ENCODE measurements at regions not wholly inside any gene's neighbourhood (a gene's known extent, or its start where the extent isn't known, plus 50 kb on each side); places are given as distances from the start of the nearest gene placed in this dataset.

DNA sequence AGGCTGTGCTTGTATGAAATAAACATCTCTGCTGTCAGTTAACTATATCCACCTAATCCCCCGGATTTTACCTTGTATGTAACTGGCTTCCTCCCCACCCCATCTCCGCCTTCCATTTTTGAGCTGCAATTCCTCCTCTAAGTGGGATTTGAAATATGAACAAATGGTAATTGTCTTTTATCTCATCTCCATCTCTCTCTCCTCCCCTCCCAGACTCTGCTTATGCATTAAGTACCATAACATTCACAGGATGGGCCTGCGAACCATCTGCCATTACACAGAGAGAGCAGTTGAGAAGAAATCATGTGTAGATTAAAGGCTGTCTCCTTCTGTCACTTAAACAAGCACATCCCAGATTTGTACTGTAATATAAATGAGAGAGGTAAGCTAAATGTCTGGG, 1169.9 kb downstream of the TYW1 start:
- Histone ChIP-seq H3K4me1 (no peaks in the 10 kb centered on the region), H3K4me3 (ENCODE audit: low read depth, low read length) (no peak overlapping the region), H2AFZ (no peak overlapping the region), H3K9me3 (ENCODE audit: control insufficient read depth, low read length) (no peaks in the 10 kb centered on the region), H3K4me2 (ENCODE audit: low read length) (no peak overlapping the region), H3K36me3 (ENCODE audit: control insufficient read depth, insufficient read depth, low read length) (no peaks in the 10 kb centered on the region), H3K27me3 (ENCODE audit: control insufficient read depth, insufficient read depth, low read length) (no peaks in the 10 kb centered on the region), H3K9ac (no peak overlapping the region), H3K27ac (no peak overlapping the region), H3K79me2 (no peaks in the 10 kb centered on the region)
- TF ChIP-seq, protein P1, sequence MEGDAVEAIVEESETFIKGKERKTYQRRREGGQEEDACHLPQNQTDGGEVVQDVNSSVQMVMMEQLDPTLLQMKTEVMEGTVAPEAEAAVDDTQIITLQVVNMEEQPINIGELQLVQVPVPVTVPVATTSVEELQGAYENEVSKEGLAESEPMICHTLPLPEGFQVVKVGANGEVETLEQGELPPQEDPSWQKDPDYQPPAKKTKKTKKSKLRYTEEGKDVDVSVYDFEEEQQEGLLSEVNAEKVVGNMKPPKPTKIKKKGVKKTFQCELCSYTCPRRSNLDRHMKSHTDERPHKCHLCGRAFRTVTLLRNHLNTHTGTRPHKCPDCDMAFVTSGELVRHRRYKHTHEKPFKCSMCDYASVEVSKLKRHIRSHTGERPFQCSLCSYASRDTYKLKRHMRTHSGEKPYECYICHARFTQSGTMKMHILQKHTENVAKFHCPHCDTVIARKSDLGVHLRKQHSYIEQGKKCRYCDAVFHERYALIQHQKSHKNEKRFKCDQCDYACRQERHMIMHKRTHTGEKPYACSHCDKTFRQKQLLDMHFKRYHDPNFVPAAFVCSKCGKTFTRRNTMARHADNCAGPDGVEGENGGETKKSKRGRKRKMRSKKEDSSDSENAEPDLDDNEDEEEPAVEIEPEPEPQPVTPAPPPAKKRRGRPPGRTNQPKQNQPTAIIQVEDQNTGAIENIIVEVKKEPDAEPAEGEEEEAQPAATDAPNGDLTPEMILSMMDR (IDR thresholded peaks at IDR 0.05): no peak

DNA sequence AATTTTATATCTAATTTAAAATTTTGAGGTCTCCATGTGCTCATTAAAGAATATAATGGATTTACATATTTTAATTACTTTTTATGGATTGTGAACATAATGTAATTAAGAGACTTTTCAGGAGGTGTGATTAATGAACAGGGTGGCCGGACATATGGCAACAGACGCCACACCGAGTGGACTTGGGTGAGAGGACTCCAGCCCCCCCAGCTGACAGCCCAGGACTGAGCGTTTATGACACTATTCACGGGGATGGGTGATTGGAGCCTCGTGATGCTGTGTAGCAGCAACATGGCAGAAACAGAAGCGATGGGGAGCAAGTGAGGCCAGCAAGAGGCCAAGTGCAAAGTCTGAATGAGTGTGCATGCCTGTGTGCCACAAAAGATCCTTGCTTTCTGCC, 1176.9 kb downstream of the TYW1 start:
- Histone ChIP-seq H3K9ac (no peak overlapping the region), H3K4me1 (no peaks in the 10 kb centered on the region), H3K27ac (no peak overlapping the region), H3K4me2 (ENCODE audit: low read length) (no peak overlapping the region), H3K27me3 (ENCODE audit: control insufficient read depth, insufficient read depth, low read length) (no peaks in the 10 kb centered on the region), H3K36me3 (ENCODE audit: control insufficient read depth, insufficient read depth, low read length) (no peaks in the 10 kb centered on the region), H2AFZ (no peak overlapping the region), H3K9me3 (ENCODE audit: control insufficient read depth, low read length) (no peaks in the 10 kb centered on the region), H3K79me2 (no peaks in the 10 kb centered on the region), H3K4me3 (ENCODE audit: low read depth, low read length) (no peak overlapping the region)
- TF ChIP-seq, protein P1 (IDR thresholded peaks at IDR 0.05): no peak

DNA sequence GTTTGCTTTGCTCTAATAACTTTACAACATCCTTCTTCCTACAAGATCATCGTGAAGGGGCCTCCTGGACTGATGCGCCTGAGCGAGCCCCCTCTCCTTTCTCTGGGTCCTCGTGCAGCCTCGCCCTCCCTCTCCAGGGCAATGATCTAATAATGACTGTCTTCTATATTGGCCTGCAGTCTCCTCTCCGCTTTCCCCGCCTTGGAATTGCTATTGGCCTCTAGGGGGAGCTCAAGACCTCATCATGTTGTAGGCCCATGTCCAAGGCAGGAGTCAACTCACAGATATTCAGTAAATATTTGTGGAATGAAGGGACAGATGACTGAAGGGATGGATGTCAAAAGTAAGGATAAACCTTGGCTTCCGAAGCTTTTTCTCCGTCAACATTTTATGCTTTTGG, 1180.3 kb downstream of the TYW1 start:
- no peaks in the 10 kb centered on the region for H3K27me3 ChIP-seq (ENCODE audit: control insufficient read depth, insufficient read depth, low read length)
- no peaks in the 10 kb centered on the region for H3K9me3 ChIP-seq (ENCODE audit: control insufficient read depth, low read length)
- no peak overlapping the region for H3K27ac ChIP-seq
- H3K36me3 ChIP-seq (ENCODE audit: control insufficient read depth, insufficient read depth, low read length): no peaks in the 10 kb centered on the region
- no peak overlapping the region for H3K4me2 ChIP-seq (ENCODE audit: low read length)
- no peaks in the 10 kb centered on the region for H3K4me1 ChIP-seq
- no peak overlapping the region for H2AFZ ChIP-seq
- H3K4me3 ChIP-seq (ENCODE audit: low read depth, low read length): no peak overlapping the region
- TF ChIP-seq, protein P1 (IDR thresholded peaks at IDR 0.05): peak; percentile 33
- no peak overlapping the region for H3K9ac ChIP-seq
- H3K79me2 ChIP-seq: no peaks in the 10 kb centered on the region

DNA sequence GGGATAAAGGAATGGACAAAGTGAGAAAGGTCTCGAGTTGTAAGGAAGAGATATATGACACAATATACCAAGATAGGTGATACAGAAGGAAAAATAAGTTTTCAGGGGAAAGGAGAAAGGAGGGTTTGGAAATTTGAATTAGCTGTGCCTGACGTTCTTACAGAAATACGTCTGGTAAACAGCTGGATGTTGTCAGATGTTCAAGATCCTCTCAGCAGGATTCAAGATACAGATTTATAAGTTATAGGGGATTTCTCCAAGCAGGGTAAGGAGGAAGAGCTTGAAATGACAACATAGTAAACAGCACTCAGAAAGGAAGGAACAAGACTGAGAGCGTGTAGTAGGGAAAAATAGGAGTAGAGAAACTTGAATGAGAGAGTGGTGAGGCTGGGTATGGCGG, 1184.1 kb downstream of the TYW1 start:
- TF ChIP-seq, protein P1 (IDR thresholded peaks at IDR 0.05): no peak
- Histone ChIP-seq H3K9me3 (ENCODE audit: control insufficient read depth, low read length) (no peaks in the 10 kb centered on the region), H3K4me2 (ENCODE audit: low read length) (no peak overlapping the region), H3K36me3 (ENCODE audit: control insufficient read depth, insufficient read depth, low read length) (no peaks in the 10 kb centered on the region), H2AFZ (no peak overlapping the region), H3K9ac (no peak overlapping the region), H3K79me2 (no peaks in the 10 kb centered on the region), H3K4me3 (ENCODE audit: low read depth, low read length) (no peak overlapping the region), H3K27ac (no peak overlapping the region), H3K27me3 (ENCODE audit: control insufficient read depth, insufficient read depth, low read length) (no peaks in the 10 kb centered on the region), H3K4me1 (no peaks in the 10 kb centered on the region)

DNA sequence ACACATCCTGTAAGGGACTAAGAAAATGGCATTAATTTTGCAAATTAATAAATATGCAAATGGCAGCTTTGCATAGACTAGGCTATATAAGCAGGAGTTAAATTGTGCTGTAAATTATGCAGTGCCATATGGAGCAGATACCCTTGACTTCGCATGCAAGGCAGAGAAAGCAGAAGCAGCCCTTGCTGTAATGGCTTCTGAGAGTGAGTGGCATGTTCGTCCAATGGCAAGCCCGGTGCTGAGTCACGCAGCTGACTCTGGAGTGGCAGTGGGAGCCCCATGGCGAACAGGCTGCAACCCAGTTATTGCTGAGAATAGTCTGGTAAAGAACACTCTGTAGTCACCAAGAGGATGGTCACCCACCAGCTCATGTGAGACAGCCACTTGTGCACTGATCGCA, 1186.5 kb downstream of the TYW1 start:
- Histone ChIP-seq H3K27ac (no peak overlapping the region), H3K36me3 (ENCODE audit: control insufficient read depth, insufficient read depth, low read length) (no peaks in the 10 kb centered on the region), H2AFZ (no peak overlapping the region), H3K4me1 (no peaks in the 10 kb centered on the region), H3K9ac (no peak overlapping the region), H3K79me2 (no peaks in the 10 kb centered on the region), H3K9me3 (ENCODE audit: control insufficient read depth, low read length) (no peaks in the 10 kb centered on the region), H3K4me3 (ENCODE audit: low read depth, low read length) (no peak overlapping the region), H3K27me3 (ENCODE audit: control insufficient read depth, insufficient read depth, low read length) (no peaks in the 10 kb centered on the region), H3K4me2 (ENCODE audit: low read length) (no peak overlapping the region)
- TF ChIP-seq, protein P1 (IDR thresholded peaks at IDR 0.05): no peak
